HG03045 (cell line): ENCODE measurements at regions not wholly inside any gene's neighbourhood (a gene's known extent, or its start where the extent isn't known, plus 50 kb on each side); places are given as distances from the start of the nearest gene placed in this dataset.
"Not testable (repeated sequence)": the region's sequence is repeated elsewhere in the genome, so short reads cannot be mapped to it uniquely, and the experiment has no call there.

Source experiments
- ATAC-seq: cut with Tn5 transposase; IDR thresholded peaks from one replicate; pipeline ENCODE4 v1.9.1; 2021; ENCODE audit warnings: mild to moderate bottlenecking, moderate library complexity; ENCODE audit not compliant: unreplicated experiment

DNA sequence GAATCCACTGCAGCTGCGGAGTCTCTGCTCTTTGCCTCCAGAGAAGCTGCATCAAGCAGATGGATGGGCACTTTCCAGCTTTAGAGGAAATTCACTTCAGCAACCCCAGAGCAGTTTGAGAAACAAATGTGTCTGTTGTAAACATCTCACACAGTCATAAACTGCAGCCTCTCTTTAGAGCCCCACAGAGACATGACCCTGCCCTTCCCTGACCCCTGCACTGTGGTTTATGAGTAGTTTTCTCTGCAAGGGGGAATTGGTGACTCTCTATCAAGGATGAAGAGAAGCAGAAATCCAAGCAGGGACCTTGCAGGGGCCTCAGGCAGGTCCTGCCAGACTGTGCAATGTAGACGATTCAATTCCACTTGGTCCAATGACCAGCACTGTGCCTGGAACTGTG lies 160.2 kb downstream of the SH2D4B start:
- ATAC-seq: no peak

DNA sequence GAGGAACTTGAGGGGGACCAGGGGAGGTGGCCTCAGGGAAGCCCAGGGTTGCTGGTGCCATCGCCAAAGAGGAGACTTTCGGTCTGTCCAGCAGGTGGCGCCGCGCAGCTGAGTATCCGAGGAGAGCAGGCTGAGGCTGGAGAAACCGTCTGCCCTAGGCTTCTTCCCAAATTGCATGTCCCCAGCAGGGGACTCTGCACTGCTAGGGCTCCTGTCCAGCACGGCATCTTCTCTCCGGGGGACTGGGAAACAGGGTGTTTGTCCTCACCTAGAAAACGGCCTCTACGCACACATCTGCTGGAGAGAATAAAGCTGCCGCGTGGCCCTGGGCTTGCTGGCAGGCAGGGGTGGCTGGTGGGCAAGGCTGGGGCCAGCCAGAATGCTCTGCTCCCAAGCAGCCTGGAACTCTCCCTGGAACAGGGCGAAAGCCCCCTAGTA lies 161.9 kb downstream of the SH2D4B start:
- ATAC-seq: peak; percentile 84

DNA sequence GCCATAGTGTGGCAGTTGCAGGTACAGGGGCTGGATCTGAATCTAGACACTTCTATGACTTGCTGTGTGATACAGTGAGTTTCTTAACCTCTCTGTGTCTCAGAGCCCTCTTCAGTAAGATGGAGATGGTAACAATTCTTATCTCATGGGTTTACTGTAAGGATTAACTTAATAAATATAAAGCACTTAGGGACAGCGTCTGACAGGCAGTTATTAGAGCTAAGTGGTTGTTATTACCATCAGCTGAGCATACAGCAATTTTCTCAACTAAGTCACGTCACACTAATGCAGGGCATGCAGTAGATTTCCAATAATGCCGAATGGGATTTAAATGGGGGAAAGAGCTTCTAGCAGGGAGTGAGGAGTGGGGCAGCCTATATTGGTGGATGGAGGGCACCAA lies 162.6 kb downstream of the SH2D4B start:
- no peak for ATAC-seq

DNA sequence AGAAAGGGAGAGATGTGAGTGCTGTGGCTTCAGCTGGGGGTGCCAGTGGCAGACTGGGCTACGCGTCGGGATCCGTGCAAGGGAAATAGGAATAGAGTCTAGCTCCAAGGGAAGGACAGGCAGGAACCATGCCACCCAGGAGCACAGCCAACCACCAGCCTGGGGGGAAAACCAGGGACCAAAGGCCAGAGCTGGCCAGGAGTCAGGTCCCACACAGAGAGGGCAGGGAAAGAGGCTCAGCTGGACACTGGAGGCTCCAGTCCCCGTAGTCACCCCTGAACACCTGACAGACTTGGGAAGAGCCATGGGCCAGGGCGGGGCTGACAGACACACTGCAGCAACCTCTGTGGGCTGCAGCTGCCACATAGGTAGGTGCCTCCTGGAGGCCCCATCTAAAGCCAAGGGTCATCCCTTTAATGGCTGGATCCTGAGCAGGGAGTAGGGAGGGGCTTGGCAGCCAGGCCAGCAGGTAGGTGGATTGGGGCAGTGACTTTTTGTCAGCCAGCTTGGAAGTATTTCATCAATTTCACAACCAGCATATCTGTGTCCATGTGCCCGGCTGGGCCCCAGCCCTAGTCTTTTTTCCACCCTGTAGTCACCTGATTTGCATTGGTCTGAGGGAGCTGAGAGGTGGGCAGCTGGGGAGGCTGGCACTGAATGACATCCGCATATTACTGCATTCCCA lies 163.2 kb downstream of the SH2D4B start:
- ATAC-seq: no peak

DNA sequence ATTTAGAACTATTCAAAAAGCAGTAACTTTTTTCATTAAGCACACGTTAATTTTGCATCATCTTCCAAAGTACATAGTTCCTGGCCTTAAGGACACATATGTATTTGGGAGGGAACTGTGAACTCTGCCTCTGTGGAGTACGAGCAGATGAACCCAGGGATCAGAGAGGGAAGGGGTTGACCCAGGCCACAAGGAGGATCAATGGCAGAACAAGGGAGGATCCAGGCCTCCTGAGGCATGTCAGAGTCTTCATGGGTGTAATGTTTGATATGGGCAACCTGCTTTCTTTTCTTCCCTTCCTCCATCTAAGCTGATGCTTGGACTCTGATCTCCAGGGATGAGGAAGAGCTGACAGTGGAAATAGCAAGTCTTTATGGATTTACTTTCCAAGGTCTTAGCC lies 164.0 kb downstream of the SH2D4B start:
- no peak for ATAC-seq

DNA sequence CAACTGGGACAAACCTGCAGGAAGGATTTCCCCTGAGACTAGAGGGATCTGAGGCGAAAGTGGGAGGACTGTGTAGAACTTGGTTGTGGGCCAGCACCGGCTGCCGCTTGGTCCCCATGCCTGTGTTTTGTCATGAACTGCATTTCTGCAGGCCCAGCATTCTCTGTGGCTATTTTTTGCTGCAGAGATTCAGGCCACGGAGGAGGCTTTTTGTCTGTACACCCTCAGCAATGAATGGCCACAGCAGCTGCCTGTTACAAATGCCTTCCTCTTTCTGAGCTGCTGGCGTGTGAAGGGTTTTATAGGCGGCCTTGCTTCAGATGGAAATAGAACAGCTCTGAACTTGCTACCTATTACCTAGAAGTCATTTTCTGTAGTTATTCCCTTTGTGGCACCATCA lies 164.4 kb downstream of the SH2D4B start:
- ATAC-seq: no peak

DNA sequence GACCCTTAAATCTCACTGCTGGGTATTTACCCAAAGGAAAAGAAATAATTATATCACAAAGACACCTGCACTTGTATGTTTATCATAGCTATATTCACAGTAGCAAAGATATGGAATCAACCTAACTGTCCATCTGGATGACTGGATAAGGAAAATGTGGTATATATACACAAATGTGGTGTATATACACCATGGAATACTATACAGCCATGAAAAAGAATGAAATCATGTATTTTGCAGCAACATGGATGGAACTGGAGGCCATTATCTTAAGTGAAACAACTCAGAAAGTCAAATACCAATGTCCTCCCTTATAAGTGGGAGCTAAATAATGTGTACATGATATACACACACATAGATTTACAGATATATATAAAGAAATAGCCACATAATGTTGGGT lies 168.2 kb downstream of the SH2D4B start:
- ATAC-seq: no peak

DNA sequence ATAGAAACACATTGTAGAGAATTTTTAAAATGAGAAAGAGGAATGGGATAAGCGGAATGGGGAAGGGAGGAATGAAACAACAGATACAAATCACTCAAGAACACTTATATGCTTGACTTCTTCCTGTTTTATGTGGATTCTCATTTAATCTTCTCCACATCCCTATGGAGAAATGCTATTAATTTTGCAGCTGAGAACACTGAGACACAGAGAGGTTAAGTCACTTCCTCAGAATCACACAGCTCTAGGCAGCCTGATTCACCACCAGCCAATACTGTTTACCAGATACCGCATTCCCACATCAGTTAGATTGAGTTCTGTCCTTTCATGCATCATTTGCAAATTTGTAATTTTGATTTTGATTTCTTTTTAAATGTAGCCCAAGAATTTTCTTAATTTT lies 170.5 kb downstream of the SH2D4B start:
- no peak for ATAC-seq

DNA sequence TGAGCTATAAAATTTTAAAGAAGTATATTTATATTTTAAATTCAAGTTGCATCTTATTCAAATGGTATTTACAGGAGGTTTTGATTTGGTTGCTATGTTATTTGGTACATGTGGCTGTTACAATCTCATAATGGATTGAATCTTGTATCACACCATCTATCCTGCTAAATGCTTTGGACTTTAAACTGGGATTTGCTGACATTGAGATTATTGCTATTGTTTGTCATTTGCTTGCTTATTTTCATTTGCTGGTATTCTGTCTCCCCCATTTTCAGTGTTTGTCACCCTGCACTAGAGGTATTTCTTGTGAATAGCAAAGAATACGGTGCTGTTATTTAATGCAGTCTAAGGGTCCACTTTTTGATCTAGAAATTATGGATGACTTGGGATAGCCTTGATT lies 171.1 kb downstream of the SH2D4B start:
- ATAC-seq: no peak

DNA sequence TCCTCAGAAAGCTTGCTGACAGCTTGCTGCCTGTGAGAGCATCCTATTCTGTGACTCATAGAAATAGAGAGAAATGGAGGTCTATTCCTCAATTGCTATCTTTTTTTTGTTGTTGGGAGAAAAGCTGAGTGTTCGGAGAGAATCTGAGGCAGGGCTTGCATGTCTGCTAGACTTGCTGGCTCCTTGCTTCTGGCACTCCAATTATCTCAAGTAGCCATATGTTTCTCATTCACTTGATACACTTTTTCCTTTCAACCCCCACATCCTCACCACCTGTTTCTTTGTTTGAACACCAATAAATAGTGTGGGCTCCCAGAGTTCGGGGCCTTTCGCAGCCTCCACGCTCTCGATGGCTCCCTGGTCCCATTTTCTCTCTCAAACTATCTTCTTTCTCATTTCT lies 172.2 kb downstream of the SH2D4B start:
- ATAC-seq: no peak

DNA sequence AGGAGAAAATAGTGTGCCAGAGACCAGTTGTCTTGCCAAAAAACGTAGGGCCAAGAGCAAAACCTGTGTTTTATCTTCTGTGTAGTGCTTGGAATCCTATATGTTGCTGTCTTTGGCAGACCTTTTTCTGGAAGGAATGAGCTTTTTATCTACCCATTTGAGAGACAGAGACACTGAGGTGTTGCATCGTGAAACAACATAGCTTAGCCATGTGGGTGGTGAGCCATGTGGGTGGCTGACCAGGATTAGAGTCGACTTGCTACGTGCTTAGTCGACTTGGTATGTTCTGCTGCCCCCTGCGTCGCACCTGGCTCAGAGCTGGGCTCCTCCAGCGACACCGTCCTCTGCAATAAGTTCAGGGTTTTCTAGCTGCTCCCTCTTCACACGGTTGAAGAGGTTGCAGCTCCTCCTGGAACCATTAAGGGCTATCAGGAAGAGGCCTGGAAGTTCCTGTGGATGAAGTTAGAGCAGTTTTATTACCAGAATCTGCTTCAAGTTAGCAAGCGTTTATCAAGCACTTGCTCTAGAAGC lies 175.8 kb downstream of the SH2D4B start:
- no peak for ATAC-seq

DNA sequence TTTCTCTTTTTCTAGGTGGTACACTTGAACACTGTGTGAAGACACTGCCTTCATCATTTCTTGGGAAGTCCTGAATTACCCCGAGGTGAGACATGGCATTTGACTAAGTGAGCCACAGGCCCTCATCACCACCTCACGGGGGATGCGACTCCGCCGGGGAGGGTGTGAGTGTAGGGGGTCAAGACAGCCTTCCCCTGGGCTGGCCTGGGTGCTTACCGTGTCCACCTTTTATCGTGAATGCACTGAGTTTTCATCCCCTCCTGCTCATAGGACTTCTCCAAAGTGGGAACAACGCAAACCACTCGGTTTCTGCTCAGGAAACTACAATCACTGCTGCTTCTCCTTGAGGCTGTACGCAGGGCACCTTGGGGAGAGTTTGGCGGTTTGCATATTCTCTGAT lies 176.9 kb downstream of the SH2D4B start:
- no peak for ATAC-seq

DNA sequence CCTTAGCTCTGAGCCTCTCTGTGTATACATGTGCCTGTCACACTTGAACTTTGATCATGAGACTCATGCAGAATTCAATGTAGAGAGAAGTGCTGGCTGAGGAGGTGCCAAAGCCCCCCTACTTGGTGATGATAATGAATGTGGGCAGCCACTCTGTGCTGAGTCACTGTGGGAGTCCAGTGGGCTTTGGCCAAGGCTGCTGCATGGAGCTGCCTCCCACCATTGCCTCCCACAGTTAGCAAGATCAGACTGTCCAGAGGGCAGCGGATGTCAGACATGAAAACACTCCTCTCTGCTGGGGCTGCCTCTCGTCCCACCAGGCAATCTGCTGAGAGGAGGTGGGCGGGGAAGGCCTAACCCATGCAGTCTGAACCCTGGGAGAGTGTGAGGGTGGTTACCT lies 180.3 kb downstream of the SH2D4B start:
- no peak for ATAC-seq

DNA sequence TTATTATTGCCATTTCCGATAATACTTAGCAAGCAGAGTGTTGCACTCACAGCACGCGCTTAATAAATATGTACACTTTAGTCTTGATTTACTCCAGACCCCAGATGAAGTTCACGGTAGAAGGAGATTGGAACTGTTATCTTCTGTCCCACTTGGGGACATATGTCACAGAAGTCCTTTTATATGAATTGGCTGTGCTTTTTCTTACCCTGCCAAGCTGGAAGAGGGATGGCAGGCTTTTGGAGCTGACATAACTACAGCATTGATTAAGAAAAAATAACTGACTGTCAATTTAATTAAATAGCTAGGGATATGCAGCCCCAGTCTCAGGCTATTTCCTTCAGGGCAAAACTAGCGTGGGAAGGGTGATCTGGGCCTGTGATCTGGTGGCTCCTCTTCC lies 182.2 kb downstream of the SH2D4B start:
- no peak for ATAC-seq

DNA sequence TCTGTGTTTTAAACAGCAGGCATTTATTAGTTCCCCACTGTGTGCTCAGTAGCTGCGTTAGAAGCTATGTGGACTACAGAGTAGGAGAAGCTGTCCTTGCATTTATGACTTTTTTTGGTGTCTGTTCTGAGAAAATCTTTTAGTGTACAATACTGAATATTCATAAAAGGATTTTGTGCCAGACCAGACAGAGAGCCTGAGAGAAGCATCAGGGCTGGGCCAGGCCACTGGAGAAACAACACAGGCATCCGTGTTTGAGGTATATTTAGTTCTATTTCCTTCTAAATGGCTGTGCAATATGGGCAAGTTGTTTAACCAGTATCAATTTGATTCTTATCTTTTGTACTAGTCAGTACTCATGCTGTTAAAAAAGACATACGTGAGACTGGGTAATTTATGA lies 182.8 kb downstream of the SH2D4B start:
- ATAC-seq: no peak

DNA sequence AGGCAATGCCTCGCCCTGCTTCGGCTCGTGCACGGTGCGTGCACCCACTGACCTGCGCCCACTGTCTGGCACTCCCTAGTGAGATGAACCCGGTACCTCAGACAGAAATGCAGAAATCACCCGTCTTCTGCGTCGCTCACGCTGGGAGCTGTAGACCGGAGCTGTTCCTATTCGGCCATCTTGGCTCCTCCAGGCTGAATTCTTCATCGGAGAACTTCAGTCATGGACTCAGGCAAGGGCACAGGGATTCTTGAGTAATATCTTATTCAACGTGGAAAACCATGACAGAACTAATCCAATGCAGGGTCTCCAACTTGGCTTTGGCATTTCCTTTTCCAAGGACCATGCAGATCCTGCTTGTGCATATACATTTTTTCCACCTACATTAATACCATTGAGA lies 190.7 kb downstream of the SH2D4B start:
- not testable (repeated sequence) for ATAC-seq

DNA sequence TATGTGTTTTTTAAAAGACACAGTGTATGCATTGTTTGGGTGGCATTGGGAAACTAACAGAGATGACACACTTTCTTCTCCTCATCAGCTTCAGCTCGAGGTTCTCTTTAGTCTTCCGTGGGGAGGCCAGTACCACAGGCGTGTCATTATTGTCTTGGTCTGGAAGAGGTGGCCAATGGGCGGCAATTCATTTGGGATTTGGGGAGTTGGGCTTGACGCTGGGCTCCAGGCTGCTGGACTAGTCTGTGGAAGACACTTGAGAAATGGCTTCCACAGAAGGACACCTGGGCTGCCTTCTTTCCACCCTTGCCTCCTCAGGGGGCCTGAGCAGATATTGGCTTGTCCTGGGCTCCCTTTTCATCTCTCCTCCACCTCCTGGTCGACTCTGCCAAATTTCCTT lies 192.2 kb downstream of the SH2D4B start:
- no peak for ATAC-seq

DNA sequence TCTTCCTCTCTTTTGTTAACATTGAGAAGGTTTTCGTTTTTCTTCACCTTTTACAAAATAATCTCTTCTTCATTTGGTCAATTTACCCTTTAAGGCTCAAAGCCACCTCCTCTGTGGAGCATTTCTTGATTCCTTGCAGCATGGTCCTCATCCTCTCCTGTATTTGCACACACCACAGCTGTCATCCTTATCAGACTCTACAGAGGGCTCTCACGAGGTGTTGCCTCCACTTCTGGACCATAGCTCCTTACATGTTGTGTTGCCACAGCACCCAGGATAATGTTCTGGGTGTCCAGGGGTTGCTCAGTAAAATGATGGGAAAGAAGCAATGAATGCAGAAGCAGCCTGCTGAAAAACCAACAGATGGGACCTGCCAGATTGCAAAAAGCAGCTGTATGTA lies 192.8 kb downstream of the SH2D4B start:
- no peak for ATAC-seq

DNA sequence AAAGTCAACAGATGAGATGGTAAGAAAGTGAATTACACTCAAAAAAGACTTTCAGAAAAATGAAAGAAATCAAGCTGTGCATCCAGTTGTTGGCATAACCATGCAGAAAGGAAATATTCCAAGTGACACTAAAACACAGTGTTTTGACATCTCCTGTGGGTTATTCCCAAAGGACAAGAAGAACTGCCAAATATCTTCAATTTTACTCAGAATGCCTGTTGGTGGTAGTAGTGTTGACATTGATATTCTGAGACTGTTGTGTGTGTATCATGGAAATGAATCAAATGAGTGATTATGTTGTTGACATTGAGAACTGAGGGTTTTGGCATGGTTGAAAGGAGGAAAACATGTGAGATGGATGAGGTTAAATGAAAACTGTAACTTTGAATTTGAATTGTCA lies 196.9 kb downstream of the SH2D4B start:
- no peak for ATAC-seq

DNA sequence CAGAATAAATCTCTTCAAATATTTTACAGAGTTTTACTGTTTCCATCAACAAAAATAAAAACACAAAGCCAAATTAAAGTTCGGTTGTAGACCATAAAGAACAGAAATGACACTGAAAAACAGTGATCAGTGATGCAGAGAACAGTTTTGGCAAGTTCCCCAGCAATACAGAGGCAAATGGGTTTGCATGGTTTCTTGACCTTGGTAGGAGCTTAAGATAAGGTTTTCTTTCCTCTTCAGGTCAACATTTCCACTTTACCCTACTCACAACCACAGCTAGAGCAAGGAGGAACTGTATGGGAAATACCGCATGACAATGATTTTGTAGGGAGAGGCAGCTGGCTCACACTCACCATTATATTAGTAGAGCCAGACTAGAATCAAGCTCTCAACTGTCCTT lies 199.5 kb downstream of the SH2D4B start:
- ATAC-seq: no peak

DNA sequence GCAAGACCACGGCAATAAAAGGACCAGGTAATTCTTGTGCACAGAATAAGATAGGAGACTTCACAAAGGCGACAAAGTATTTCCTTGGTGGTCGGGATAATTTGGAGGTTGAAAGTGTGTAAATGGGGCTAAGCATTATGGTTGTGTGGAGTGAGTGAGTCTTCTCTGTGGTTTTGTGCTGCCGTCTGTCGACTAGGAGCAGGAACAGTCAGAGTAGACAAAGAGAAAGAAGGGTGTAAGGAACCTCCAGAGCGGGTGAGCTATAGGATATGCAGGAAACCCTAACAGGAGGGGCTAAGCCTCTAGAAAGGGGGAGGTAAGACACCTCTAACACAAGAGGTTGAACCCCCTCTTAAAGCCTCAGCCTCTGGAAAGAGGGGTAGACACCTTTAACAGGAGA lies 201.6 kb downstream of the SH2D4B start:
- no peak for ATAC-seq

DNA sequence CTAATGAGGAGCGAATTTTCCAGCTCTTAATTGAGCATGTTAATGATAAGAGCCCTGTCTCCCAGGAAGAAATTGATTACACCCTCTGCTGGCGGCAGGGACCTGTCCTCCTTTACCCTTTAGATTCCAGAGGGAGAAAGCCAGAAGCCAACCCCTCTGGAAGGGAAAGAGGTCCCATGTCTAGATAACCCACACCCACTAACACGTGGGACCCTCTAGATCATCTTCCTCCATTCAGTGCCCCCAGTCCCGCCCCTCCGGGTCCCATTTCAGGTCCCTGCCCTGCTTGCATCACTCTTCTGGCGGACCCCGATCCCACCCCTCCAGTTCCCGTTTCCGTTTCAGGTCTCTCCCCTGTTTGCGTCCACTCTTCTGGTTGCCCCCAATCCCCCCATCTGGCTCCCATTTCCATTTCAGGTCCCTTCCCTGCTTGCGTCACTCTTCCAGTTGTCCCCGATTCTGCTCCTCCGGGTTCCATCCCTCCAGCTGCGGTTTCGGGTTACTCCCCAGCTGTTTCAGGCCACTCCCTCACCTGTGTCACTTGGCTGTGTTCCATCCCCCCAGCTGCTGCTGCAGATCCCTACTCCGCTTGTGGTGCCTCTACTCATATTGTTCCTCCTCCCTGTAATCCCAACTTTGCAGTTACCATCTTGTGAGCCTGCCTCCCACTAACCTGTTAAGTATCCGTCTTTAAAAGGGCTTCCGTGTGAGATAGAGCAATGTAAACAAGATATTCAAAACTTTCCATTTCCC lies 202.4 kb downstream of the SH2D4B start:
- ATAC-seq: no peak
